Astrocyte of the spinal cord (primary cell): ENCODE measurements at regions not wholly inside any gene's neighbourhood (a gene's known extent, or its start where the extent isn't known, plus 50 kb on each side); places are given as distances from the start of the nearest gene placed in this dataset.
"Not testable (repeated sequence)": the region's sequence is repeated elsewhere in the genome, so short reads cannot be mapped to it uniquely, and the experiment has no call there.

Source experiments
- DNase-seq: peaks from one replicate; pipeline ENCODE4 v3.0.0; 2011; ENCODE audit warnings: low read depth, low spot score
- H3K4me3 ChIP-seq: 2 replicates; pipeline ENCODE4 v1.5.1; 2011; ENCODE audit warnings: low read depth, mild to moderate bottlenecking, low read length, moderate library complexity
- in situ Hi-C: cut with HindIII; loops from 2 replicates; pipeline ENCODE4 v1.10.0; 2017; ENCODE audit warnings: low sequenced_read_pairs
- TF ChIP-seq, protein P1 (sequence below): IDR thresholded peaks from 2 replicates; pipeline ENCODE4 v1.5.1; 2012; ENCODE audit warnings: low read depth, mild to moderate bottlenecking, low read length, inconsistent platforms

DNA sequence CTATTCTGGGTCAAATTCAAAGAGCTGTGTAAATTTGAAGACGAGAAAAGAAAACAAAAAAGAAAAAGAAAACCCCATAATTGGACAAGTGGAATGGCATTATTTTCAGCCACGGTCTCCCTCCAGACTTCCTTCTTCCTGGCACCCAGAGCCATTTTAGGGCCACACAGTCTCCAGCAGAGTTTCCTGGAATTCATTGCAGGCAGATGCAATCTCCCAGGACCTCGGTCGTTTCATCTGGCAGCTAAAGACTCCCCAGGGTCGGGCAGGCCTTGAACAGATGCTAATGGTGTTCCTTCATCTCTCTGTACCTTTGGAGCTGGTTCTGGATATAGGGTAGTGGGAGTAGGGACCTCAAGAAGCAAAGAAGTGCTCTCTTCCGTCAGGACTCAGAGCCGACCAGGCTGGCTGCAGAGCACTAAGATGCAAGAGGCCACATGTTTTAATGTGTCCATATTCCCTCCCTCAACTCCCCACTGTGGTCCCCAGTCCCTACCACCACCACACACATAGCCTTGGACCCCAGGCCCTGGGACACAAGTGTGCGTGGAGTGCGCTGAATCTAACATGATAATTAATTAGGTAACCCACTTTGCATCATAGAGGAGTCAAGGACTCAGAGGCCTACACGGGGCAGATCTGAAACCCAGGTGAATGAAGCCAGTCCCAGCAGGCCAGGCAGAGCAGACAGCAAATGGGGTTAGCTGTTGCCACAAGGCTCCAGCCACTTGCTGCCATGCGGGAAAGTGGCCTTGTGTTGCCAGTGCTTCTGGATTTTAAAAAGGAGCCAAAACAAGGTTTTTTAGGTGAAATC lies 109.3 kb upstream of the ATL2 start:
- no peak overlapping the region for H3K4me3 ChIP-seq
- in situ Hi-C loops, result no loop called here
- DNase-seq, result no peak
- TF ChIP-seq, protein P1, sequence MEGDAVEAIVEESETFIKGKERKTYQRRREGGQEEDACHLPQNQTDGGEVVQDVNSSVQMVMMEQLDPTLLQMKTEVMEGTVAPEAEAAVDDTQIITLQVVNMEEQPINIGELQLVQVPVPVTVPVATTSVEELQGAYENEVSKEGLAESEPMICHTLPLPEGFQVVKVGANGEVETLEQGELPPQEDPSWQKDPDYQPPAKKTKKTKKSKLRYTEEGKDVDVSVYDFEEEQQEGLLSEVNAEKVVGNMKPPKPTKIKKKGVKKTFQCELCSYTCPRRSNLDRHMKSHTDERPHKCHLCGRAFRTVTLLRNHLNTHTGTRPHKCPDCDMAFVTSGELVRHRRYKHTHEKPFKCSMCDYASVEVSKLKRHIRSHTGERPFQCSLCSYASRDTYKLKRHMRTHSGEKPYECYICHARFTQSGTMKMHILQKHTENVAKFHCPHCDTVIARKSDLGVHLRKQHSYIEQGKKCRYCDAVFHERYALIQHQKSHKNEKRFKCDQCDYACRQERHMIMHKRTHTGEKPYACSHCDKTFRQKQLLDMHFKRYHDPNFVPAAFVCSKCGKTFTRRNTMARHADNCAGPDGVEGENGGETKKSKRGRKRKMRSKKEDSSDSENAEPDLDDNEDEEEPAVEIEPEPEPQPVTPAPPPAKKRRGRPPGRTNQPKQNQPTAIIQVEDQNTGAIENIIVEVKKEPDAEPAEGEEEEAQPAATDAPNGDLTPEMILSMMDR, result no peak

DNA sequence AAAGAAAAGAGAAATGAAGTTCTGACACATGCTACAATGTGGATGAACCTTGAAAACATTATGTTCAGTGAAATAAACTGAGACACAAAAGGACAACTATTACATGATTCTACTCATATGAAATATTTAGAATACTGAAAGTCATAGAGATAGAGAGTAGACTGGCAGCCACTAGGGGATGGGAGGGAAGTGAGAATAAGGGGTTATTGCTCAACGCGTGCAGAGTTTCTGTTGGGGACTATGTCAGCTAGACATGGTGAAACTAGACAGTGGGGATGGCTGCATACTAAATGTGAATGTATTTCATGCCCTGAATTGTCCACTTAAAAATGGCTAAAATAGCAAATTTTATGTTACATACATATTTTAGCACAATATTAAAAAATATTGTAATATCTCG lies 108.7 kb upstream of the ATL2 start:
- no peak overlapping the region for H3K4me3 ChIP-seq
- TF ChIP-seq, protein P1, result no peak
- in situ Hi-C loops, result no loop called here
- no peak for DNase-seq

DNA sequence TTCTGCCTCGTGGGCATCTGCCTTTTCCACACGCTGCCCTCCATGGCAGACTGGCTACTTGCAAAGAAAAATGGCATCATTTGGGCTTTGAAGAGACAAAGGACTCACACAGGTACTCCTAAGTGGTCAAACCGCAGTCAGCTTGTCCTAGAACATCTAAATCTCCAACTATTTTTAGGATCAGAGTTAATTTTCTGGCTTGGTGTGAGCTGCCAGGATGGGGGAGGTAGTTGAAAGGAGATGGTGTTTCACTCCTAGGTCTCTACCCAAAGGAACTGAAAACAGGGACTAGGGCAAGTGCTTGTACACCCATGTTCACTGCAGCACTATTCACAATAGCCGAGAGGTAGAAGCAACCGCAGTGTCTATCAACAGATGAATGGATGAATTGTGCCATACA lies 107.9 kb upstream of the ATL2 start:
- TF ChIP-seq, protein P1, result no peak
- in situ Hi-C loops, result no loop called here
- no peak for DNase-seq
- no peak overlapping the region for H3K4me3 ChIP-seq

DNA sequence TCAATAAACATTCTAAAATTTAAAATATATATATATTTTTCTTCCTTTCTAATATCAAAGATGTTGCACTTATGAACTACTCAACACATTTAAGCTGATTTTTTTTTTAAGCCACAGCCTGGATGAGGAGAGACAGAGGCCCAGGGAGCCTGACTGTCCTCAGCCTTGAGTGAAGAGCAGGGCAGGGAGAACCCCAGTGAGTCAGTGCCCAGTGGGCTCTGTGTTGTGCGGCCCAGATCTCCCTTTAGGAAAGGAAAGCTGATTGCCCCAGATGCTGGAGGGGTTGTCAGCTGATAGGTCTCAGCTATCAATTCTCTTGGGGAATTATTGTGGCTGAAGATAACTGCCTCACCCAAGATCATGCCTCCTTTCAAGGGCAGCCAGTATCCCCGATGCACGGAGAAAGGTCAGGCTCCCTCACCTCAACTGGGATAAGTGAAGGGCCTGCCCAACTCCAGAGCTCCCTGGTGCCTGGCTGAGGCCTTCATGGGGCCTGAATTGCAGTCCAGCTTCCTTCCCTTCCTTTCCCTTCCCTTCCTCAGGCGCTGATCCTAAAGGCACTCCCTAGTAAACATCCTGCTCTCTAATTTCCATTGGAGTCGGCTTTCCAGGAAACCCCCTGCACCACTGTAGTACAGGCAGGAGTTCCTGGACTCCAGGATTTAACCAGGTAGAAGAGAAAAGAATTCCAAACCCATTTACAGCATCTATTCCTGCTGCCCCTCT lies 106.9 kb upstream of the ATL2 start:
- in situ Hi-C loops, result no loop called here
- no peak for DNase-seq
- H3K4me3 ChIP-seq, result no peak overlapping the region
- TF ChIP-seq, protein P1, result no peak

DNA sequence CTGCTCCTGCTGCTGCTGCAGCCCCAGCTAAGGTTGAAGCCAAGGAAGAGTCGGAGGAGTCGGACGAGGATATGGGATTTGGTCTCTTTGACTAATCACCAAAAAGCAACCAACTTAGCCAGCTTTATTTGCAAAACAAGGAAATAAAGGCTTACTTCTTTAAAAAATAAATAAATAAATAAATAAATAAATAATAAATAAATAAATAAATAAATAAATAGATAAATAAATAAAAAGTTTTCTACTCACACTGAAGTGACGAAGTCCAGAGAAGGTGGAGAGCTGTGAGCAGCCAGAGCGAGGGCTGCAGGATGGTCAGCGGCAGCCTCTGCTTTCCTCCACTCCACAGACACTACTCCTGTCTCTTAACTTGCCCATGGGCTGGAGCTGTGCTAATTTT lies 105.6 kb upstream of the ATL2 start:
- in situ Hi-C loops, H3K4me3 ChIP-seq, DNase-seq: not testable (repeated sequence)

DNA sequence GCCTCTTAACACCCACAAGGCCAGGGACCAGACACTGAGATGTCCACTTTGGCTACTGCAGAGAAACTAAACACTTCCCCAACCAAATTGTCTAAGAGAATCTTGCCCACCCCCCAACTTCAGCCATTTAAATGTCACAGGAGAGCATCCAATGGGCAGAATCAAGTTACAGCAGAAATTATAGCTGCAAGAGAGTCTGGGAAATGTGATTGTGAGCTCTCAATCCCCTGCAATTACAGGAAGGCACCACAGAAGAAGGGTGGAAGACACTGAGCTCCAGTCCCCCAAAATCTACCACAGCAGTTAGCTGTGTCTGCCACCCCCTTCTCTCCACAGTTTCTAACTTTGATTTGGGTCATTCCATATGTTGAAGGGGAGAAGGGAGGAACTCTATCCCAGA lies 103.5 kb upstream of the ATL2 start:
- DNase-seq, result no peak
- H3K4me3 ChIP-seq, result no peak overlapping the region
- TF ChIP-seq, protein P1, result no peak
- in situ Hi-C loops, result no loop called here

DNA sequence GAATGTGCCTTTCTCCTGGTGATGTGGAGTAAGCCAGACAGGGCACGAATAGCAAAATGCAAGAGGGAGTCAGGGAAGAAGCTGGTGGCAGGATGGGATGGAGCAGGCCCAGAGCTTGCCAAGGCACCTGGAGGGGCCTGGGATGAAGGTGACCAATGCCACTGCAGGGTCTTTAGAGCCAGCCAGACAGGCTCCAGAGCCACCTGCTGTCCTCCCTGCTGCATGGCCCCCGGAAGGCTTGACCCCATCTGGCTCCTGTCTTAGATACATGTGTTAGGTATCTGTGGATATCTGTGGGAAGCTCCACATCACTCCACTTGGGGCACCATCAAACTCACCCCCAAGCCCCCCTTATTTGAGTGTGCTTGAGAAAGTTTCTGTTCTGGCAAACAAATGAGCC lies 99.9 kb upstream of the ATL2 start:
- TF ChIP-seq, protein P1, result no peak
- in situ Hi-C loops, result no loop called here
- no peak for DNase-seq
- no peak overlapping the region for H3K4me3 ChIP-seq
